ENCODE measurements at regions not wholly inside any gene's neighbourhood (a gene's known extent, or its start where the extent isn't known, plus 50 kb on each side); places are given as distances from the start of the nearest gene placed in this dataset.

DNA sequence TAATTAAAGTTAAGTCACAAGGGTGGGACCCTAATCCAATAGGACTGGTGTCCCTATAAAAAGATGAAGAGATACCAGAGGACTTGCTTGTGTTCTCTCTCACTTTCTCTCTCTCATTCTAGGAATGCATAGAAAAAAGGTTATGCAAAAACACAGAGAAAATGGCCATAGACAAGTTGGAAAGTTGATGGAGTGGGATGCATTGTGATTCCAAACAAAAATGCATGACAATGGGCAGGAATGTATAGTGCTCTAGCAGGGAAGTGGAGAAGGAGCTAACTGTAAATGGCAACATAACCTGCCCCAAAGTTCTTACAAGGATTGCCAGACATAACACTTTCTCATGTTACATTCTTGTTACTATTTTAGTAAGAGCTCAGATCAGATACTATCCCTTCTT is 301.6 kb upstream of the LRATD1 start:
- in situ Hi-C loops (cut with MboI; ENCODE audit: low pct_unique_long_range_greater_than_20kb, low sequenced_read_pairs) = no loop called here
- no peak for DNase-seq

- in situ Hi-C loops (cut with MboI; ENCODE audit: low pct_unique_long_range_greater_than_20kb, low sequenced_read_pairs) = no loop called here
These were observed 295.6 kb upstream of the LRATD1 start for GRCh38 chr2:14336759-14337382.

DNA sequence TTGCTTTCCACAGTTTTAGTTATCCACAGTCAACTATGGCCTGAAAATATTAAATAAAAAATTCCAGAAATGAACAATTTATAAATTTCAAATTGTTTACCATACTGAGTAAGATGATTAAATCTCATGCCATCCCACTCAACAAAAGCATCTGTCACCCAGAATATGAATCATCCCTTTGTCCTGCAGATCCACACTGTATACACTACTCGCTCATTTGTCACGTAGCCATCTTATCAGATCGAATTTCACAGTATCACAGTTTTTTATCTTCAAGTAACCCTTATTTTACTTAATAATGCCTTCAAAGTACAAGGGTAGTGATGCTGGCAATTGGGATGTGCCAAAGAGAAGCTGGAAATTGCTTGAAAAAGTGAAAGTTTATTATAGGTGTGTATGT is 291.8 kb upstream of the LRATD1 start:
- DNase-seq = no peak
- in situ Hi-C loops (cut with MboI; ENCODE audit: low pct_unique_long_range_greater_than_20kb, low sequenced_read_pairs) = no loop called here

More at GRCh38 chr2:14336759-14337382, 295.6 kb upstream of the LRATD1 start:
- no peak for DNase-seq

- in situ Hi-C loops (cut with MboI; ENCODE audit: low pct_unique_long_range_greater_than_20kb, low sequenced_read_pairs) = no loop called here
- DNase-seq = no peak
These were observed 290.2 kb upstream of the LRATD1 start for GRCh38 chr2:14342313-14342712.

- in situ Hi-C loops (cut with MboI; ENCODE audit: low pct_unique_long_range_greater_than_20kb, low sequenced_read_pairs) = no loop called here
- DNase-seq = no peak
These were observed 288.2 kb upstream of the LRATD1 start for GRCh38 chr2:14344355-14344754.

GRCh38 chr2:14348247-14348646 is 284.3 kb upstream of the LRATD1 start:
- no peak for DNase-seq
- in situ Hi-C loops (cut with MboI; ENCODE audit: low pct_unique_long_range_greater_than_20kb, low sequenced_read_pairs) = no loop called here

DNA sequence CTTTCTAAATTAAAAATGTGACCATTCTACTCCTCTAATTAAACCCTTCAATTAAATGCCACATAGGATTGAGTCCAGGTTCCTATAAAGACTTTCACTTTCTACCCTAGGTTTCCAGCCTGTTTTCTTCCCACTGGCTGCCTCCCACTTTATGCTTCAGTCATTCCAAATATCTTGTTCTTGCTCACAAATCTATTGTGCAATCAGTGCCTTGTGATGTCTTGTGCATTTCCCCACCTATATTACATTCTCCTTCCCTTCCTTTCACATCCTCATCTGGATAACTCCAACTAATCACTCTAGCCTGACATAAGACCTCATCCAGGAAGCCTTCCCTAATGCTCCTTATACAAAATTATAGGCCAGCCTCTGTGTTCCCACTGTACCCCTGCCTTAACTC is 281.7 kb upstream of the LRATD1 start:
- no peak for DNase-seq
- in situ Hi-C loops (cut with MboI; ENCODE audit: low pct_unique_long_range_greater_than_20kb, low sequenced_read_pairs) = no loop called here

- no peak for DNase-seq
- in situ Hi-C loops (cut with MboI; ENCODE audit: low pct_unique_long_range_greater_than_20kb, low sequenced_read_pairs) = no loop called here
These were observed 280.4 kb upstream of the LRATD1 start for GRCh38 chr2:14352067-14352466.

- in situ Hi-C loops (cut with MboI; ENCODE audit: low pct_unique_long_range_greater_than_20kb, low sequenced_read_pairs) = no loop called here
- DNase-seq = no peak
These were observed 278.3 kb upstream of the LRATD1 start for GRCh38 chr2:14354231-14354630.

- DNase-seq = no peak
- in situ Hi-C loops (cut with MboI; ENCODE audit: low pct_unique_long_range_greater_than_20kb, low sequenced_read_pairs) = no loop called here
These were observed 277.4 kb upstream of the LRATD1 start for GRCh38 chr2:14355102-14355501.

DNA sequence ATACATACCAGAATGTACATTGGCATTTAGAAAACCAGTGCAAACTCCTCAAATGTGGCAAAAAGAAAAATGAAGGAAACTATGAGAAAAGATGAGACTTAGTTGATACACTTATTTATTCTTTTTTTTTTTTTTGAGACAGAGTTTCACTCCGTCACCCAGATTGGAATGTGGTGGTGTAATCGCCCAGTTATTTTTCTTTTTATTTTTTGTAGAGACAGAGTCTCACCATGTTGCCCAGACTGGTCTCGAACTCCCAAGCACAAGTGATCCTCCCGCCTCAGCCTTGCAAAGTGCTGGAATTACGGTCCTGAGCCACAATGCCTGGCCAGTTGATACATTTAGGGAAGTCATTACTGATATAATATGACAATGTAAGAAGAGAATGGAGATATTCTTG is 274.2 kb upstream of the LRATD1 start:
- no peak for DNase-seq
- in situ Hi-C loops (cut with MboI; ENCODE audit: low pct_unique_long_range_greater_than_20kb, low sequenced_read_pairs) = no loop called here

GRCh38 chr2:14358774-14359173 is 273.7 kb upstream of the LRATD1 start:
- DNase-seq = no peak
- in situ Hi-C loops (cut with MboI; ENCODE audit: low pct_unique_long_range_greater_than_20kb, low sequenced_read_pairs) = no loop called here

DNA sequence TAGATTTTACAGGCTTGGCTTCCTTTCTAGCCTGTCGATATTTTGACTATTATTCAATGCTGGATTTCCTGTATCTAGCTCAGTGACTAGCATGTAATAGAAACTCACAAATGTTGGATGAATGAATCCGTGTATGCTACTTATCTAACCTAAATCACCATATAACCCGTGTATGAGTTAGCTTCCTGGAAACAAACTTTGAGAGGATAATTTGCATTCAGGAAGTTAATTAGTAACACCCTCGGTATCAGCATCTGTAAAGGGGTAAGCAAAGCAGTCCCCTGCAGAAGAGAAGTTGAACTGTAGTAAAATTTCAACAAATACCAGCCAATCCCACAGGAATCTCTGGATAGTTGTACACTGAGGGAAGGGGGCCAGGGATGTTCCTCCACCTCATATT is 269.4 kb upstream of the LRATD1 start:
- no peak for DNase-seq
- in situ Hi-C loops (cut with MboI; ENCODE audit: low pct_unique_long_range_greater_than_20kb, low sequenced_read_pairs) = no loop called here

DNA sequence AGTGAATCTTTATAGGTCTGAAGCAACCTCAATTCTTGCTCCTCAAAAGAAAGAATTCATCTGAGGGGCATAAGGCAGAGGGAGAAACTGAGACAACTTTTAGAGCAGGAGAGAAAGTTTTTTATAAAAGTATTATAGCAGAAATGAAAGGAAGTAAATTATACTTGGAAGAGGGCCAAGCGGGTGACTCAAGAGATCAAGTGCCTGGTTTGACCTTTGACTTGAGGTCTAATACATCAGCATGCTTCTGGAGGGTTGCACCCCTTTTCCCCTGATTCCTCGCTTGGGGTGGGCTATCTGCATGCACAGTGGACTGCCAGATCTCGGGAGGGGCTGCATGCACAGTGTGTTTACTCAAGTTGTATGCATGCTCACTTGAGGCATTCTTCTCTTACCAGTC is 268.5 kb upstream of the LRATD1 start:
- in situ Hi-C loops (cut with MboI; ENCODE audit: low pct_unique_long_range_greater_than_20kb, low sequenced_read_pairs) = no loop called here
- no peak for DNase-seq

DNA sequence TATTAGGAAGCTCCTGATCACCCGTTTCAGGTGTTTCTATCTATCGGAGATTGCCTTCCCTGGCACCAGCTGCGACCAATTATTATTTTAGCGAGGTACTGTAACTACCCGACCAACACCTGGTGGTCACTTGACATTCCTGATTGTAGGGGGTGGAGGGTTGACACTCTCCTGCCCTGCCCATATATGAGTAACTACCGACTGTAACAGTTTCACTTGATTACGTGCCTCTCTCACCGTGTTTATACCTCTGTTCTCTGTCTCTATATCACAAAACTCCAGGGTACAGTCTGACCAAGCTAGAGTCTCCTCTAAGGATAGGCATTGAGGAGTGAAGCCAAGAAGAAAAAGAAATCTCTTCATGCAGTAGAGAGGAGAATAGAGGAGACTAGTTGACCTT is 268.0 kb upstream of the LRATD1 start:
- DNase-seq = no peak
- in situ Hi-C loops (cut with MboI; ENCODE audit: low pct_unique_long_range_greater_than_20kb, low sequenced_read_pairs) = no loop called here

DNA sequence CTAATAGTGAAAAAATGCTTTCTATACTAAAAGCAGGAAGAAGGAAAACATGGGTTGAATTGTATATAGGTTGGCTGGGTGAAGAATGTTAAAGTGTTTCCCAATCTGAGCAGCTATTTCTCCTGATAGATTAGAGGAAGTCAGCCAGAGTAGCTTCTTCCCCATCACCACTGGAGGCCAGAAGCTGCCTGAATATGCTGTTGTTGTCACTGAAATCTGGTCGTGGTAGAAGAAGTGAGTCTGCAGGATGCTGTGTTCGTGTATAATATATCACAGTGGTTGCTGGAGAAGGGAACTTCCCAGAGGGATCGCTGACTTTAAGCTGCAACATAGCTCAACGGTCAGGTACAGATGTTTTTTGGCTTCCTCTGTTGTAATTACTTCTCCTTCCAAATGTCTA is 247.5 kb upstream of the LRATD1 start:
- in situ Hi-C loops (cut with MboI; ENCODE audit: low pct_unique_long_range_greater_than_20kb, low sequenced_read_pairs) = no loop called here
- no peak for DNase-seq

DNA sequence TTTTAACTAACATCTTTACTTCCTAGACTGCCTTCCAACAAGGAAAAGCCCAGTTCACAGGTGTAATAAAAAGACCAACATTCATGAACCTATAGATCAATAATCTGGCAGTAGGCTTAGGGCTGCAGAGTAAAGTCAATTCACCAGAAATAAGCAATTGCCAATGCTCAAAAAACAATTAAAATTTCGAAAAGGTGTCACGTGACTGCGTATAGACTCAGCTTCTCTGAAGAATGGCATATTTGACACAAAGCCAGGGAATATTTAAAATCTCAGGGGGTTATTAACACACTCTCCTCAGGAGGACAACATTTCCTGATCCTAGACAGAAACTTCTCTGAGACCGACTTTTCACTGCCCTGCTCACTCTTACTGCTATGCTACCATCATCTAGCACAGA is 245.2 kb upstream of the LRATD1 start:
- no peak for DNase-seq
- in situ Hi-C loops (cut with MboI; ENCODE audit: low pct_unique_long_range_greater_than_20kb, low sequenced_read_pairs) = no loop called here

DNA sequence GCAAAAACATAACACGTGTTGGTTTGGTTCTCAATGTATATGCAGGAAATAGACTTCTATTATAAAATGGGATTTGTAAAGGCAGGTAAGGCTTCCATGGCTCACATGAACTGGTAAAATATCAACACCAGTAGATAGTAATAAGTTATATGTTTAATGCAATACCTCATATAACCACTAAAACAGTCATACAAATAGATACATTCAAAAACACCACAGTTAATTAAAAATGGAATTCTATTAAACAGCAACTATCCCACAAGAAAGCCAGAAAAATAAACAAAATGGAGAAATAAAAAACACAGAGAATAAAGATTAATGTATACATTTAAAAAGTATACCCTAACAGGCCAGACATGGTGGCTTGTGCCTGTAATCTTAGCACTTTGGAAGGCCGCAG is 243.8 kb upstream of the LRATD1 start:
- in situ Hi-C loops (cut with MboI; ENCODE audit: low pct_unique_long_range_greater_than_20kb, low sequenced_read_pairs) = no loop called here
- no peak for DNase-seq

GRCh38 chr2:14396533-14397083 is 235.9 kb upstream of the LRATD1 start:
- DNase-seq = no peak
- in situ Hi-C loops (cut with MboI; ENCODE audit: low pct_unique_long_range_greater_than_20kb, low sequenced_read_pairs) = no loop called here

DNA sequence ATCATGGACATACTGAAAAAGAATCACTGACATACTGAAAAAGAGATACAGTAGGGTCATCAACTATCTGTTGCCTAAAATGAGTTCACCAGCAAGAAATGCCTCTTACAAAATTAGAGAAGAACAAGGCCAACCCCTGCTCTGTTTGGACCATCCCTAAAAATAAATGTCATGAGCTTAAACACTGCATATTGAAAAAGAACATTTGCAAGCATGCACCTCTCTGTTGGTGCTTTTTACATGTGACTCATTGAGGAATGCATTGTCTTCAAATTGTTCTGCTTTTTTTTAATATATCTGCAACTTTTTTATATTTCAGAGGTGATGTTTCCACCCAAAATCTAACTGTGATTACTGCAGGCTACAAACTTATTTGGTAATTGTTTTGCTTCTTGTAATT is 233.9 kb upstream of the LRATD1 start:
- DNase-seq = no peak
- in situ Hi-C loops (cut with MboI; ENCODE audit: low pct_unique_long_range_greater_than_20kb, low sequenced_read_pairs) = no loop called here

- in situ Hi-C loops (cut with MboI; ENCODE audit: low pct_unique_long_range_greater_than_20kb, low sequenced_read_pairs) = no loop called here
- DNase-seq = no peak
These were observed 230.6 kb upstream of the LRATD1 start for GRCh38 chr2:14401873-14402272.

Data from KBM-7 (cell line).